K562 (cell line): ENCODE measurements at regions not wholly inside any gene's neighbourhood (a gene's known extent, or its start where the extent isn't known, plus 50 kb on each side); places are given as distances from the start of the nearest gene placed in this dataset.

Source experiments
- ATAC-seq: fragments of 200-7000 bp; cut with Tn5 transposase; 3 replicates; pipeline ENCODE4 v1.9.1; 2020; ENCODE audit warnings: moderate library complexity
- BruUV-seq: library from RNA; stranded (reverse); fragments of 400-500 nt; replicated peaks from 2 replicates; lab custom pipeline; 2021; lab: Mats Ljungman, UMichigan
- CTCF ChIA-PET: fragments of 300-600 bp; formaldehyde crosslinking; extraction: SDS; loops from one replicate; lab custom pipeline; 2021; ENCODE audit warnings: low intra/inter-chr PET ratio; lab: Yijun Ruan, JAX
- POLR2A ChIA-PET: fragments of 300-600, 350-650 bp; sonication (Branson Sonifier 250); formaldehyde crosslinking; extraction: SDS; loops from one replicate; lab custom pipeline; 2021; ENCODE audit warnings: antibody characterized with exemption, inconsistent platforms; lab: Yijun Ruan, JAX
- DNase-seq, 4 experiments: peaks; one replicate each; pipeline versions ENCODE4 v3.0.0 to v3.0.0-alpha.2; 2011 to 2018; ENCODE audit warnings: low spot score in 3 of 4, mixed read lengths in 3 of 4; ENCODE audit errors: extremely low read depth in 1 of 4
- FAIRE-seq: peaks from 2 replicates; lab custom pipeline; 2011; peaks lifted over from hg19 to GRCh38; lab: Jason Lieb, UNC
- H2AFZ ChIP-seq: 2 replicates; pipeline ENCODE4 v1.6.0; 2011; ENCODE audit warnings: low read depth, low read length, control low read depth, inconsistent platforms
- H3K27ac ChIP-seq: fragments of 200-600 bp; 3 replicates; pipeline ENCODE4 v1.8.0; 2011; ENCODE audit warnings: low read depth, mild to moderate bottlenecking, control low read depth, inconsistent platforms, low read length, moderate library complexity, mixed read lengths; ENCODE audit errors: extremely low read depth
- H3K27me3 ChIP-seq, 2 experiments: fragments of 300-600 bp in 1 of 2; 2 replicates in 1 of 2; 3 replicates in 1 of 2; pipeline versions ENCODE4 v1.6.0 to v1.8.0; 2011; ENCODE audit warnings: inconsistent platforms in 2 of 2, low read length in 2 of 2, mild to moderate bottlenecking in 1 of 2, mixed read lengths in 1 of 2, moderate library complexity in 1 of 2; ENCODE audit not compliant: control insufficient read depth in 2 of 2, insufficient read depth in 2 of 2
- H3K36me3 ChIP-seq: fragments of 300-600 bp; 3 replicates; pipeline ENCODE4 v1.8.0; 2011; ENCODE audit warnings: mild to moderate bottlenecking, low read length, inconsistent platforms; ENCODE audit not compliant: control insufficient read depth, insufficient read depth
- H3K4me1 ChIP-seq, 2 experiments: fragments of 200-600 bp in 1 of 2; replicated peaks in 1 of 2; 2 replicates in 1 of 2; 3 replicates in 1 of 2; pipeline versions ENCODE4 v1.5.1 to v1.8.0; 2011; ENCODE audit warnings: inconsistent platforms in 2 of 2, low read length in 2 of 2, mild to moderate bottlenecking in 1 of 2, mixed read lengths in 1 of 2, moderate library complexity in 1 of 2; ENCODE audit not compliant: control insufficient read depth in 2 of 2, insufficient read depth in 2 of 2
- H3K4me2 ChIP-seq: 2 replicates; pipeline ENCODE4 v1.6.1; 2011; ENCODE audit warnings: low read length, control low read depth, inconsistent platforms, mixed read lengths; ENCODE audit not compliant: insufficient read depth
- H3K4me3 ChIP-seq: fragments of 200-600 bp; sonication (generic), shearing (Covaris generic); 2 replicates; pipeline ENCODE4 v1.5.1; 2016; ENCODE audit warnings: control low read depth, inconsistent platforms
- H3K79me2 ChIP-seq: fragments of 200-600 bp; 3 replicates; pipeline ENCODE4 v1.8.0; 2011; ENCODE audit warnings: low read length, inconsistent platforms; ENCODE audit not compliant: control insufficient read depth, insufficient read depth
- H3K9ac ChIP-seq, 2 experiments: 2 replicates each; pipeline versions ENCODE4 v1.6.0 to v1.6.1; 2011; ENCODE audit warnings: low read depth in 2 of 2, low read length in 2 of 2, control low read depth in 1 of 2, inconsistent platforms in 1 of 2, mild to moderate bottlenecking in 1 of 2, mixed read lengths in 1 of 2; ENCODE audit not compliant: insufficient read depth in 1 of 2
- H3K9me1 ChIP-seq: one replicate; pipeline ENCODE4 v1.6.0; 2011; ENCODE audit warnings: inconsistent platforms, mild to moderate bottlenecking, low read length, moderate library complexity; ENCODE audit not compliant: control insufficient read depth, insufficient read depth
- H3K9me3 ChIP-seq: replicated peaks from 2 replicates; pipeline ENCODE4 v1.5.1; 2011; ENCODE audit warnings: low read depth, low read length, inconsistent platforms; ENCODE audit not compliant: control insufficient read depth, insufficient read depth
- H4K20me1 ChIP-seq: replicated peaks from 2 replicates; pipeline ENCODE4 v1.6.1; 2011; ENCODE audit warnings: low read length, inconsistent platforms, mixed read lengths; ENCODE audit not compliant: control insufficient read depth, insufficient read depth
- BACH1 ChIP-seq: fragments of 200-800 bp; sonication (Bioruptor generic); IDR thresholded peaks from 2 replicates; pipeline ENCODE4 v1.6.1; 2016; ENCODE audit warnings: missing genetic modification characterization, missing compliant biosample characterization
- CUX1 ChIP-seq: fragments of 200-800 bp; sonication (Bioruptor generic); IDR thresholded peaks from 2 replicates; pipeline ENCODE4 v1.6.1; 2016; ENCODE audit warnings: missing genetic modification characterization, missing compliant biosample characterization
- MAZ ChIP-seq, 2 experiments: fragments of 450-650 bp in 1 of 2; sonication (generic) in 1 of 2; formaldehyde crosslinking; IDR thresholded peaks in 1 of 2; conservative IDR thresholded peaks in 1 of 2; 2 replicates each; pipeline versions ENCODE4 v1.4.0 to v1.5.0; 2020; ENCODE audit warnings: mild to moderate bottlenecking in 1 of 2, missing genetic modification reagents in 1 of 2
- MXD1 ChIP-seq: fragments of 250-450 bp; sonication (Bioruptor Pico); IDR thresholded peaks from 2 replicates; pipeline ENCODE4 v1.8.0; 2021; ENCODE audit warnings: borderline replicate concordance, mild to moderate bottlenecking, moderate library complexity; ENCODE audit not compliant: poor library complexity, severe bottlenecking
- NFATC3 ChIP-seq: fragments of 450-650 bp; IDR thresholded peaks from 2 replicates; pipeline ENCODE4 v1.6.1; 2017; ENCODE audit warnings: mild to moderate bottlenecking
- NFXL1 ChIP-seq: fragments of 450-650 bp; formaldehyde crosslinking; IDR thresholded peaks from 2 replicates; pipeline ENCODE4 v1.4.0; 2021; ENCODE audit warnings: mild to moderate bottlenecking
- PHF21A ChIP-seq: fragments of 450-650 bp; IDR thresholded peaks from 2 replicates; pipeline ENCODE4 v1.6.1; 2017; ENCODE audit warnings: low read depth, borderline replicate concordance
- PRPF4 ChIP-seq: fragments of 200-400 bp; formaldehyde crosslinking; IDR thresholded peaks from one replicate; pipeline ENCODE4 v1.6.1; 2017; ENCODE audit warnings: low read length, low read depth, mild to moderate bottlenecking; ENCODE audit not compliant: insufficient read depth, poor library complexity, severe bottlenecking
- PTBP1 ChIP-seq: fragments of 200-400 bp; formaldehyde crosslinking; IDR thresholded peaks from 2 replicates; pipeline ENCODE4 v1.6.1; 2017; ENCODE audit warnings: low read depth, low read length
- TEAD4 ChIP-seq, 2 experiments: sonication (generic) in 1 of 2; formaldehyde crosslinking in 1 of 2; IDR thresholded peaks; 2 replicates each; pipeline versions ENCODE4 v1.6.1 to v1.8.0; 2012 to 2022; ENCODE audit warnings: borderline replicate concordance in 1 of 2, inconsistent platforms in 1 of 2, low read length in 1 of 2, mild to moderate bottlenecking in 1 of 2, missing genetic modification reagents in 1 of 2
- ZNF175 ChIP-seq: fragments of 200-800 bp; sonication (Bioruptor generic); IDR thresholded peaks from 2 replicates; pipeline ENCODE4 v1.6.1; 2016; ENCODE audit warnings: low read depth, mild to moderate bottlenecking, missing genetic modification characterization, missing compliant biosample characterization
- ZNF3 ChIP-seq: fragments of 250-450 bp; sonication (Bioruptor Pico); IDR thresholded peaks from 2 replicates; pipeline ENCODE4 v1.5.0; 2021; ENCODE audit warnings: mild to moderate bottlenecking, moderate library complexity
- ZNF512 ChIP-seq: IDR thresholded peaks from 2 replicates; pipeline ENCODE4 v1.6.1; 2016; ENCODE audit warnings: missing genetic modification characterization, missing compliant biosample characterization
- ZNF766 ChIP-seq: fragments of 200-800 bp; sonication (Bioruptor generic); conservative IDR thresholded peaks from 2 replicates; pipeline ENCODE4 v1.6.1; 2016; ENCODE audit warnings: missing genetic modification characterization, missing compliant biosample characterization
- WGBS: fragments of 100-300 bp; shearing (Covaris generic); methylation state at CpG from one replicate; pipeline ENCODE4 v1.1.6; 2016; ENCODE audit warnings: low coverage, mixed read lengths; ENCODE audit not compliant: insufficient coverage; ENCODE audit errors: missing lambda C conversion rate; 5-methylcytosine and 5-hydroxymethylcytosine counted together
- in situ Hi-C: fragments of 300-500 bp; cut with MboI; formaldehyde crosslinking; loops from 4 replicates; pipeline ENCODE4 v1.15.0; 2018; ENCODE audit warnings: inconsistent platforms, mixed read lengths
- intact Hi-C: fragments of 100-400 bp; cut with micrococcal nuclease; formaldehyde crosslinking; loops from 2 replicates; pipeline ENCODE4 v1.14.2; 2022

DNA sequence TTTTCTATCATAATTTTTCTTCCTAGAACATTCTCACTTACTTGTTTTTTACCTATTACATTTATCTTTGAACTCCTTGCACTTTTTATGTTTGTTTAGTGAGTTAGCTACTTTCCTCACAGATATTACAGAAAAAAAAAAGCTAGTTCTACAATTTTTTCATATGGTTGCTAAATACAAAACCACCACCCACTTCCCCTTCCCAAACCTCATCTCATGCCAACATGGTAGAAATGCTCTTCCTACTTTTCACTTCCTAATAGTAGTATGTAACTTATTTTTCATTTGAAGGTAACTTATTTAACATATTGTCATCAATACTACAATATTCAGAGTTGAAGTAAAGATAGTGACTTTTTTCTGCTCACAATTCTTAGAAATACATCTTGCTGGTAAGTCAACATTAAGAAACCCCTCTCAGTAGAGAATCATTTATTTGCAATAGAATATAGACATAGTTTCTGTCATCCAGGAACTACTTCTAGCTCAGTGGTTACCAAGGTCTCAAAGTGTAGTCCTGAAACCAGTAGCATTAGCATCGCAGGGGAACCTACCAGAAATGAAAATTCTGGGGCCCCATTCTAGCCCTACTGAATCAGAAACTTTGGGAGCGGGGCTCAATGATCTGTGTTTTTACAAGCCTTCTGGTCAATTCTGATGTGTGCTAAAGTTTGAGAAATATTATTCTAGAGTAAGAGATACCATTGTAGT lies 1124.6 kb downstream of the DTWD2 start:
- Histone ChIP-seq H3K4me2 (no peak overlapping the region), H4K20me1 (no peaks in the 10 kb centered on the region), H2AFZ (no peak overlapping the region), H3K4me1 (no peaks in the 10 kb centered on the region), H3K36me3 (no peaks in the 10 kb centered on the region), H3K4me3 (no peak overlapping the region), H3K9ac (no peak overlapping the region), H3K9me1 (no peaks in the 10 kb centered on the region), H3K9me3 (no peaks in the 10 kb centered on the region), H3K27ac (no peak overlapping the region), H3K27me3 (no peaks in the 10 kb centered on the region), H3K79me2 (no peaks in the 10 kb centered on the region)
- intact Hi-C loops (no loop called here), in situ Hi-C loops (no loop called here)
- POLR2A ChIA-PET, result no interaction called here
- no peak for ATAC-seq
- CTCF ChIA-PET, result no interaction called here
- no peak for DNase-seq
- FAIRE-seq, result no peak
- no TSS peak for BruUV-seq
- 0% methylated on average over 2 of the region's 2 CpGs for WGBS
- no peak for TF ChIP-seq ZNF766 (CRISPR knock-in tag)
- no peak for TF ChIP-seq NFXL1
- TF ChIP-seq MXD1 (CRISPR knock-in tag), result no peak
- TF ChIP-seq BACH1 (tag), result no peak
- no peak for TF ChIP-seq CUX1 (CRISPR knock-in tag)
- TF ChIP-seq MAZ (CRISPR knock-in tag; conservative IDR thresholded peaks at IDR 0.05 in 1 of 2, IDR thresholded peaks at IDR 0.05 in 1 of 2), result no peak
- no peak for TF ChIP-seq ZNF175
- no peak for TF ChIP-seq TEAD4 (IDR thresholded peaks at IDR 0.05; ENCODE audit: low read length)
- TF ChIP-seq TEAD4 (CRISPR knock-in tag; IDR thresholded peaks at IDR 0.05; ENCODE audit: borderline replicate concordance), result no peak
- no peak for TF ChIP-seq ZNF3
- TF ChIP-seq PRPF4, result no peak
- TF ChIP-seq ZNF512 (tag), result no peak
- no peak for TF ChIP-seq PTBP1
- TF ChIP-seq PHF21A, result no peak
- TF ChIP-seq NFATC3, result no peak
